Immature natural killer cell (primary cell): ENCODE measurements at regions not wholly inside any gene's neighbourhood (a gene's known extent, or its start where the extent isn't known, plus 50 kb on each side); places are given as distances from the start of the nearest gene placed in this dataset.

Experiments used
- DNase-seq, 3 donors: peaks; one replicate each; pipeline ENCODE4 v3.0.0; 2022; ENCODE audit warnings: mixed read lengths in 1 of 3
- H3K27ac Mint-ChIP-seq, 6 donors: one replicate each; pipeline ENCODE4 v1.8.0; 2020; ENCODE audit warnings: mixed read lengths in 6 of 6, mild to moderate bottlenecking in 5 of 6, inconsistent platforms in 4 of 6, moderate library complexity in 3 of 6
- H3K27me3 Mint-ChIP-seq, 3 donors: one replicate each; pipeline ENCODE4 v1.8.0; 2020 to 2021; ENCODE audit warnings: low read depth in 3 of 3, mild to moderate bottlenecking in 3 of 3, mixed read lengths in 3 of 3, moderate library complexity in 3 of 3, inconsistent platforms in 1 of 3
- H3K36me3 Mint-ChIP-seq, 3 donors: one replicate each; pipeline ENCODE4 v1.8.0; 2020; ENCODE audit warnings: mixed read lengths in 3 of 3, inconsistent platforms in 2 of 3, mild to moderate bottlenecking in 2 of 3
- H3K4me1 Mint-ChIP-seq, 2 donors: one replicate each; pipeline ENCODE4 v1.8.0; 2020; ENCODE audit warnings: inconsistent platforms in 2 of 2, mild to moderate bottlenecking in 2 of 2, mixed read lengths in 2 of 2, moderate library complexity in 1 of 2
- H3K4me3 Mint-ChIP-seq, 5 donors: one replicate each; pipeline ENCODE4 v1.8.0; 2020; ENCODE audit warnings: mild to moderate bottlenecking in 5 of 5, mixed read lengths in 5 of 5, inconsistent platforms in 3 of 5, moderate library complexity in 3 of 5
- H3K9me3 Mint-ChIP-seq, 6 donors: one replicate each; pipeline ENCODE4 v1.8.0; 2020; ENCODE audit warnings: mild to moderate bottlenecking in 6 of 6, mixed read lengths in 6 of 6, inconsistent platforms in 4 of 6, moderate library complexity in 3 of 6

- Mint-ChIP-seq H3K27ac (no peak overlapping the region), H3K4me3 (no peak overlapping the region), H3K9me3 (peaks cover 0 to 2% (median 0%) of the 10 kb centered on the region in 6 donors), H3K4me1 (peaks cover 16 to 38% of the 10 kb centered on the region in 2 donors), H3K27me3 (peaks cover 2 to 5% (median 3%) of the 10 kb centered on the region in 3 donors), H3K36me3 (peaks cover 0 to 9% (median 0%) of the 10 kb centered on the region in 3 donors)
- DNase-seq, result no peak
These were observed 106.7 kb downstream of the HS3ST3B1 start for GRCh38 chr17:14407541-14407940.

- Mint-ChIP-seq H3K4me1 (peaks cover 16 to 35% of the 10 kb centered on the region in 2 donors), H3K4me3 (no peak overlapping the region), H3K9me3 (peaks cover 0 to 6% (median 1%) of the 10 kb centered on the region in 6 donors), H3K36me3 (peaks cover 0 to 16% (median 7%) of the 10 kb centered on the region in 3 donors), H3K27me3 (peaks cover 2 to 5% (median 3%) of the 10 kb centered on the region in 3 donors), H3K27ac (peak overlapping the region in 1 of 6 donors; percentile 7)
- no peak for DNase-seq
These were observed 104.3 kb downstream of the HS3ST3B1 start for GRCh38 chr17:14405189-14405588.
